A549 (cell line): ENCODE measurements at regions not wholly inside any gene's neighbourhood (a gene's known extent, or its start where the extent isn't known, plus 50 kb on each side); places are given as distances from the start of the nearest gene placed in this dataset.

Source experiments
- EP300 ChIP-seq, 2 experiments: fragments of >200 bp; sonication (Bioruptor Twin); formaldehyde crosslinking; IDR thresholded peaks; 2 replicates in 1 of 2; 3 replicates in 1 of 2; pipeline ENCODE4 v1.6.1; 2016 to 2017
- ESRRA ChIP-seq: fragments of 150-350 bp; IDR thresholded peaks from 2 replicates; pipeline ENCODE4 v1.6.1; 2014; ENCODE audit warnings: mild to moderate bottlenecking, low read length, borderline replicate concordance
- POLR2A ChIP-seq: IDR thresholded peaks from 2 replicates; pipeline ENCODE4 v1.6.1; 2012; ENCODE audit warnings: mild to moderate bottlenecking, low read length
- RAD21 ChIP-seq, 2 experiments: fragments of >200 bp in 1 of 2; sonication (Bioruptor Twin) in 1 of 2; formaldehyde crosslinking in 1 of 2; IDR thresholded peaks in 1 of 2; conservative IDR thresholded peaks in 1 of 2; 2 replicates in 1 of 2; 3 replicates in 1 of 2; pipeline ENCODE4 v1.6.1; 2012 to 2018; ENCODE audit warnings: inconsistent platforms in 1 of 2
- RFX5 ChIP-seq: fragments of 450-650 bp; IDR thresholded peaks from 2 replicates; pipeline ENCODE4 v1.7.1; 2014; ENCODE audit warnings: antibody characterized with exemption, mild to moderate bottlenecking, moderate library complexity
- RNF2 ChIP-seq: fragments of 200-600 bp; sonication (generic); IDR thresholded peaks from 2 replicates; pipeline ENCODE4 v1.6.1; 2016; ENCODE audit warnings: low read depth, mild to moderate bottlenecking, antibody characterized with exemption, moderate library complexity, borderline replicate concordance
- TF ChIP-seq, protein P1 (sequence below): fragments of >200 bp; sonication (Bioruptor Twin); formaldehyde crosslinking; IDR thresholded peaks from 3 replicates; pipeline ENCODE4 v1.5.1; 2016
- TF ChIP-seq, protein P2 (sequence below): fragments of 450-650 bp; IDR thresholded peaks from 2 replicates; pipeline ENCODE4 v1.6.1; 2014; ENCODE audit warnings: antibody characterized with exemption
- TF ChIP-seq, protein P3 (sequence below): fragments of 200-600 bp; sonication (generic); IDR thresholded peaks from 2 replicates; pipeline ENCODE4 v1.6.1; 2016; ENCODE audit warnings: antibody characterized with exemption, mild to moderate bottlenecking, moderate library complexity

DNA sequence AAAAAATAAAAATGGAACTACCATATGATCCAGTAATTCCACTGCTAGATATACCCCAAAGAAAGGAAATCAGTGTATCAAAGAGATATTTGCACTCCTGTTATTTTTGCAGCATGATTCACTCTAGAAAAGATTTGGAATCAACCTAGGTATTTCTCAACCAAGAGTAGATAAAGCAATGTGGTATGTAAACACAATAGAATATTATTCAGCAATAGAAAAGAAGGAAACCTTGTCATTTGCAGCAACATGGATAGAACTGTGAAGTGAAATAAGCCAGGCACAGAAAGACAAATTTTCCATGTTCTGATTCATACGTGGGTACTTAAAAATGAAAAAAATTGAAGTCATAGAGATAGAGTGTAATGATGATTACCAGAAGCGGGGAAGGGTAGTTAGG, 362.3 kb upstream of the EPHA5 start:
- TF ChIP-seq, protein P1, sequence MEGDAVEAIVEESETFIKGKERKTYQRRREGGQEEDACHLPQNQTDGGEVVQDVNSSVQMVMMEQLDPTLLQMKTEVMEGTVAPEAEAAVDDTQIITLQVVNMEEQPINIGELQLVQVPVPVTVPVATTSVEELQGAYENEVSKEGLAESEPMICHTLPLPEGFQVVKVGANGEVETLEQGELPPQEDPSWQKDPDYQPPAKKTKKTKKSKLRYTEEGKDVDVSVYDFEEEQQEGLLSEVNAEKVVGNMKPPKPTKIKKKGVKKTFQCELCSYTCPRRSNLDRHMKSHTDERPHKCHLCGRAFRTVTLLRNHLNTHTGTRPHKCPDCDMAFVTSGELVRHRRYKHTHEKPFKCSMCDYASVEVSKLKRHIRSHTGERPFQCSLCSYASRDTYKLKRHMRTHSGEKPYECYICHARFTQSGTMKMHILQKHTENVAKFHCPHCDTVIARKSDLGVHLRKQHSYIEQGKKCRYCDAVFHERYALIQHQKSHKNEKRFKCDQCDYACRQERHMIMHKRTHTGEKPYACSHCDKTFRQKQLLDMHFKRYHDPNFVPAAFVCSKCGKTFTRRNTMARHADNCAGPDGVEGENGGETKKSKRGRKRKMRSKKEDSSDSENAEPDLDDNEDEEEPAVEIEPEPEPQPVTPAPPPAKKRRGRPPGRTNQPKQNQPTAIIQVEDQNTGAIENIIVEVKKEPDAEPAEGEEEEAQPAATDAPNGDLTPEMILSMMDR, result no peak
- TF ChIP-seq ESRRA, result no peak
- TF ChIP-seq RNF2, result no peak
- TF ChIP-seq EP300 (IDR thresholded peaks at IDR 0.05), result no peak
- TF ChIP-seq POLR2A, result no peak
- TF ChIP-seq, protein P2, sequence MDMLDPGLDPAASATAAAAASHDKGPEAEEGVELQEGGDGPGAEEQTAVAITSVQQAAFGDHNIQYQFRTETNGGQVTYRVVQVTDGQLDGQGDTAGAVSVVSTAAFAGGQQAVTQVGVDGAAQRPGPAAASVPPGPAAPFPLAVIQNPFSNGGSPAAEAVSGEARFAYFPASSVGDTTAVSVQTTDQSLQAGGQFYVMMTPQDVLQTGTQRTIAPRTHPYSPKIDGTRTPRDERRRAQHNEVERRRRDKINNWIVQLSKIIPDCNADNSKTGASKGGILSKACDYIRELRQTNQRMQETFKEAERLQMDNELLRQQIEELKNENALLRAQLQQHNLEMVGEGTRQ, result no peak
- no peak for TF ChIP-seq RFX5
- TF ChIP-seq RAD21 (conservative IDR thresholded peaks at IDR 0.05 in 1 of 2, IDR thresholded peaks at IDR 0.05 in 1 of 2), result no peak
- TF ChIP-seq, protein P3, sequence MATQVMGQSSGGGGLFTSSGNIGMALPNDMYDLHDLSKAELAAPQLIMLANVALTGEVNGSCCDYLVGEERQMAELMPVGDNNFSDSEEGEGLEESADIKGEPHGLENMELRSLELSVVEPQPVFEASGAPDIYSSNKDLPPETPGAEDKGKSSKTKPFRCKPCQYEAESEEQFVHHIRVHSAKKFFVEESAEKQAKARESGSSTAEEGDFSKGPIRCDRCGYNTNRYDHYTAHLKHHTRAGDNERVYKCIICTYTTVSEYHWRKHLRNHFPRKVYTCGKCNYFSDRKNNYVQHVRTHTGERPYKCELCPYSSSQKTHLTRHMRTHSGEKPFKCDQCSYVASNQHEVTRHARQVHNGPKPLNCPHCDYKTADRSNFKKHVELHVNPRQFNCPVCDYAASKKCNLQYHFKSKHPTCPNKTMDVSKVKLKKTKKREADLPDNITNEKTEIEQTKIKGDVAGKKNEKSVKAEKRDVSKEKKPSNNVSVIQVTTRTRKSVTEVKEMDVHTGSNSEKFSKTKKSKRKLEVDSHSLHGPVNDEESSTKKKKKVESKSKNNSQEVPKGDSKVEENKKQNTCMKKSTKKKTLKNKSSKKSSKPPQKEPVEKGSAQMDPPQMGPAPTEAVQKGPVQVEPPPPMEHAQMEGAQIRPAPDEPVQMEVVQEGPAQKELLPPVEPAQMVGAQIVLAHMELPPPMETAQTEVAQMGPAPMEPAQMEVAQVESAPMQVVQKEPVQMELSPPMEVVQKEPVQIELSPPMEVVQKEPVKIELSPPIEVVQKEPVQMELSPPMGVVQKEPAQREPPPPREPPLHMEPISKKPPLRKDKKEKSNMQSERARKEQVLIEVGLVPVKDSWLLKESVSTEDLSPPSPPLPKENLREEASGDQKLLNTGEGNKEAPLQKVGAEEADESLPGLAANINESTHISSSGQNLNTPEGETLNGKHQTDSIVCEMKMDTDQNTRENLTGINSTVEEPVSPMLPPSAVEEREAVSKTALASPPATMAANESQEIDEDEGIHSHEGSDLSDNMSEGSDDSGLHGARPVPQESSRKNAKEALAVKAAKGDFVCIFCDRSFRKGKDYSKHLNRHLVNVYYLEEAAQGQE, result no peak
